Duodenal mucosa (tissue), 2 donors: ENCODE measurements at regions not wholly inside any gene's neighbourhood (a gene's known extent, or its start where the extent isn't known, plus 50 kb on each side); places are given as distances from the start of the nearest gene placed in this dataset.

Experiments used
- H3K27ac ChIP-seq: one replicate; pipeline ENCODE4 v1.7.0; 2013; ENCODE audit warnings: low read depth, low read length
- H3K27me3 ChIP-seq, 2 donors: one replicate each; pipeline ENCODE4 v1.7.0; 2013; ENCODE audit warnings: low read length in 2 of 2, control low read depth in 1 of 2; ENCODE audit not compliant: insufficient read depth in 2 of 2, control insufficient read depth in 1 of 2
- H3K36me3 ChIP-seq, 2 donors: one replicate each; pipeline ENCODE4 v1.7.0; 2013; ENCODE audit warnings: low read length in 2 of 2, control low read depth in 1 of 2; ENCODE audit not compliant: insufficient read depth in 2 of 2, control insufficient read depth in 1 of 2
- H3K4me1 ChIP-seq, 2 donors: one replicate each; pipeline ENCODE4 v1.7.0; 2013; ENCODE audit warnings: low read length in 2 of 2, control low read depth in 1 of 2; ENCODE audit not compliant: insufficient read depth in 2 of 2, control insufficient read depth in 1 of 2
- H3K4me3 ChIP-seq, 2 donors: one replicate each; pipeline ENCODE4 v1.7.0; 2013; ENCODE audit warnings: low read length in 2 of 2, low read depth in 1 of 2
- H3K9ac ChIP-seq, 2 donors: one replicate each; pipeline ENCODE4 v1.7.0; 2013; ENCODE audit warnings: low read length in 2 of 2, low read depth in 1 of 2
- H3K9me3 ChIP-seq, 2 donors: one replicate each; pipeline ENCODE4 v1.7.0; 2013; ENCODE audit warnings: low read length in 2 of 2, control low read depth in 1 of 2; ENCODE audit not compliant: control insufficient read depth in 1 of 2

DNA sequence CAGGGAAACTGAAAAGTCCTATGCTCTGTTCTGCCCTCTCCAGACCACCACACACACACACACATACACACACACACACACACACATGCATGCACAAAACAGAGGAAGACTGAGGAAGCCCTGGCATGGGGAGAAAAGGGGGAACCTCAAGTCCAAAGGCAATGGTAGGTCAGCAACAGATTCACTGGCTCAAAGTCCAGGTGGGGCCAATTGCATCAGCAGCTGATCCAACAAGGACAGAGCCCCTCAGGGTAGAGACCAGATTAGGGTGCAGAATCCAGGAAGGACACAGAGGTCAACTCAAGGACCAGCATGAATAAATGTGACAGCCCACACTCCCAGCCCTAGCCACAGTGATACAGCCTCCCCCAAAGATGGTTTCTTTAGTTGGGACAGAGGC is 425.0 kb upstream of the SOX5 start:
- no peak overlapping the region for H3K9ac ChIP-seq
- H3K36me3 ChIP-seq, result no peaks in the 10 kb centered on the region
- H3K4me3 ChIP-seq, result no peak overlapping the region
- no peak overlapping the region for H3K27ac ChIP-seq
- no peaks in the 10 kb centered on the region for H3K27me3 ChIP-seq
- H3K9me3 ChIP-seq, result no peaks in the 10 kb centered on the region
- no peaks in the 10 kb centered on the region for H3K4me1 ChIP-seq

DNA sequence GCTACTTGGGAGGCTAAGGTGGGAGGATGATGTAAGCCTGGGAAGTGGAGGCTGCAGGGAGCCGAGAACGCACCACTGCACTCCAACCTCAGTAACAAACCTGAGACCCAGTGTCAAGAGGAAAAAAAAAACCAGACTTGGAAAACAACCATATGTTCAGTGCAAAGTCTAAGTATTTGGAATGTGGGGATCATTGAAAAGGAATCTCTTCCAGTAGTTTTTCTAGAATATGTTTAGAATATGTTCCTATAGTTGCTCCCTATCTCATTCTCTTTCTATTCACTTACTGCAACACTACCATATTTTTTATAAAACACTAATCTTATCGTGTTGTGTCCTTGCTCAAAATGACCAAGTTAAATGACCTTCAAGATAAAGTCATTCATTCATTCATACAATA is 423.5 kb upstream of the SOX5 start:
- Histone ChIP-seq H3K27me3 (no peaks in the 10 kb centered on the region), H3K9ac (no peak overlapping the region), H3K4me1 (no peaks in the 10 kb centered on the region), H3K4me3 (no peak overlapping the region), H3K9me3 (no peaks in the 10 kb centered on the region), H3K36me3 (no peaks in the 10 kb centered on the region), H3K27ac (no peak overlapping the region)

GRCh38 chr12:24366514-24366913 is 417.0 kb upstream of the SOX5 start:
- Histone ChIP-seq H3K4me3 (no peak overlapping the region), H3K9ac (no peak overlapping the region), H3K9me3 (no peaks in the 10 kb centered on the region), H3K4me1 (no peaks in the 10 kb centered on the region), H3K27ac (no peak overlapping the region), H3K27me3 (no peaks in the 10 kb centered on the region), H3K36me3 (no peaks in the 10 kb centered on the region)

DNA sequence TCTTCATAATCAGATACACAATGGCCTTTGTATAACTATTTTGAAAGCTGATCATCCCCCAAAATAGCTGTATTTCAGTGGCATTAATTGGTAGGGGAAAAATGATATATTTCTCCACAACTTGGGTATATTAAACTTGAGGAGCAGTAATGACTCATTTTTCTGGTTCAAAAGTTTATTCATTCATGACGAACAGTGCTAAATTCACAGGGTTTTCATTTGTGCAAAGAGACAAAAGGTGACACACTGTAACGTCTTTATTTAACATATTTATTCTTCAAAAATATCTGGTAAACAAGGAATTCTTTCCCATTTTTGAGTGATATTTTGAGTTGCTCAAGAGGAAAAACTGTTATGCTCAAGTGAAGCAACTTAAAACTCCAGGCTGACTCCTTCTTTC is 415.5 kb upstream of the SOX5 start:
- H3K9ac ChIP-seq, result no peak overlapping the region
- H3K36me3 ChIP-seq, result no peaks in the 10 kb centered on the region
- no peaks in the 10 kb centered on the region for H3K4me1 ChIP-seq
- H3K27me3 ChIP-seq, result no peaks in the 10 kb centered on the region
- no peaks in the 10 kb centered on the region for H3K9me3 ChIP-seq
- H3K27ac ChIP-seq, result no peak overlapping the region
- H3K4me3 ChIP-seq, result no peak overlapping the region

GRCh38 chr12:24363177-24363754 is 413.8 kb upstream of the SOX5 start:
- no peak overlapping the region for H3K9ac ChIP-seq
- no peaks in the 10 kb centered on the region for H3K4me1 ChIP-seq
- H3K36me3 ChIP-seq, result no peaks in the 10 kb centered on the region
- no peaks in the 10 kb centered on the region for H3K27me3 ChIP-seq
- no peak overlapping the region for H3K4me3 ChIP-seq
- no peak overlapping the region for H3K27ac ChIP-seq
- H3K9me3 ChIP-seq, result no peaks in the 10 kb centered on the region

- Histone ChIP-seq H3K9me3 (no peaks in the 10 kb centered on the region), H3K4me1 (no peaks in the 10 kb centered on the region), H3K9ac (no peak overlapping the region), H3K36me3 (no peaks in the 10 kb centered on the region), H3K27me3 (no peaks in the 10 kb centered on the region), H3K4me3 (no peak overlapping the region), H3K27ac (no peak overlapping the region)
Measured at GRCh38 chr12:24361877-24362580, 412.6 kb upstream of the SOX5 start.

DNA sequence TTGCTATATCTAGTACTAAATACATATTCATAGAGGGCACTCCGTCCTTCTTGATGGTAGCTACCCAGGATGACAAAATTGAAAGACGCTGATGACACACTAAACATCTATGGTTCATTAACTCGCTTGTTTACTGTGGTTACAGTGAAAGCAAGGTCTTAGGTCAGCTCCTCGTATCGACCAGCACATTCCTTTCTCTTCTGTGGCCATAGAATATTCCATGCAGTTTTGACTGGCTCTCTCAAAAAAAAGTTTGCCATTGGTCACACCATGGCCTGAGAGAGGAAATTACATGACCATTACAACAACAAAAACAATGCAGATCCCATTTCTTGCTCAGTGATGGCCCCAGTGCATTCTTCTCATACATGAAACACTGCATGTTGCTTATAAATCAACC is 411.4 kb upstream of the SOX5 start:
- Histone ChIP-seq H3K27me3 (no peaks in the 10 kb centered on the region), H3K27ac (no peak overlapping the region), H3K9me3 (no peaks in the 10 kb centered on the region), H3K4me1 (no peaks in the 10 kb centered on the region), H3K4me3 (no peak overlapping the region), H3K9ac (no peak overlapping the region), H3K36me3 (no peaks in the 10 kb centered on the region)

GRCh38 chr12:24360461-24360860 is 411.0 kb upstream of the SOX5 start:
- H3K9me3 ChIP-seq, result no peaks in the 10 kb centered on the region
- no peaks in the 10 kb centered on the region for H3K36me3 ChIP-seq
- no peaks in the 10 kb centered on the region for H3K27me3 ChIP-seq
- H3K4me1 ChIP-seq, result no peaks in the 10 kb centered on the region
- H3K27ac ChIP-seq, result no peak overlapping the region
- H3K9ac ChIP-seq, result no peak overlapping the region
- no peak overlapping the region for H3K4me3 ChIP-seq

GRCh38 chr12:24360057-24360456 is 410.6 kb upstream of the SOX5 start:
- Histone ChIP-seq H3K27me3 (no peaks in the 10 kb centered on the region), H3K36me3 (no peaks in the 10 kb centered on the region), H3K27ac (no peak overlapping the region), H3K9me3 (no peaks in the 10 kb centered on the region), H3K4me1 (no peaks in the 10 kb centered on the region), H3K9ac (no peak overlapping the region), H3K4me3 (no peak overlapping the region)

GRCh38 chr12:24359418-24359817 is 409.9 kb upstream of the SOX5 start:
- H3K36me3 ChIP-seq, result no peaks in the 10 kb centered on the region
- H3K27ac ChIP-seq, result no peak overlapping the region
- H3K4me3 ChIP-seq, result no peak overlapping the region
- no peaks in the 10 kb centered on the region for H3K9me3 ChIP-seq
- H3K4me1 ChIP-seq, result no peaks in the 10 kb centered on the region
- H3K9ac ChIP-seq, result no peak overlapping the region
- H3K27me3 ChIP-seq, result no peaks in the 10 kb centered on the region
